ENCODE measurements at regions not wholly inside any gene's neighbourhood (a gene's known extent, or its start where the extent isn't known, plus 50 kb on each side); places are given as distances from the start of the nearest gene placed in this dataset.

GRCh38 chr7:41633690-41634089 is 69.2 kb downstream of the INHBA start:
- no peak for TF ChIP-seq CTCF (IDR thresholded peaks at IDR 0.05)
- no peak overlapping the region for H3K4me3 ChIP-seq

GRCh38 chr7:41630741-41631140 is 72.1 kb downstream of the INHBA start:
- H3K27me3 ChIP-seq (replicated peaks; ENCODE audit: insufficient read depth) = no peaks in the 10 kb centered on the region
- H3K4me3 ChIP-seq = no peak overlapping the region
- no peaks in the 10 kb centered on the region for H3K4me1 ChIP-seq (ENCODE audit: control insufficient read depth in 1 of 2, low read depth in 2 of 2)
- no peaks in the 10 kb centered on the region for H3K36me3 ChIP-seq
- no peaks in the 10 kb centered on the region for H3K9me3 ChIP-seq
- no peak overlapping the region for H3K27ac ChIP-seq
- TF ChIP-seq CTCF (IDR thresholded peaks at IDR 0.05) = no peak
- no peak for DNase-seq (ENCODE audit: low spot score)
- no peak for ATAC-seq (ENCODE audit: insufficient number of reproducible peaks, low FRiP score, low read depth)

More at GRCh38 chr7:41633690-41634089, 69.2 kb downstream of the INHBA start:
- Histone ChIP-seq H3K27me3 (replicated peaks; ENCODE audit: insufficient read depth) (no peaks in the 10 kb centered on the region), H3K4me1 (ENCODE audit: control insufficient read depth in 1 of 2, low read depth in 2 of 2) (no peaks in the 10 kb centered on the region), H3K36me3 (no peaks in the 10 kb centered on the region), H3K9me3 (no peaks in the 10 kb centered on the region), H3K27ac (no peak overlapping the region)
- ATAC-seq (ENCODE audit: insufficient number of reproducible peaks, low FRiP score, low read depth) = no peak
- no peak for DNase-seq (ENCODE audit: low spot score)

GRCh38 chr7:41629711-41630111 is 73.2 kb downstream of the INHBA start:
- ATAC-seq (ENCODE audit: insufficient number of reproducible peaks, low FRiP score, low read depth) (no peak), DNase-seq (ENCODE audit: low spot score) (no peak)
- Histone ChIP-seq H3K27me3 (replicated peaks; ENCODE audit: insufficient read depth) (no peaks in the 10 kb centered on the region), H3K27ac (no peak overlapping the region), H3K9me3 (no peaks in the 10 kb centered on the region), H3K4me3 (no peak overlapping the region), H3K36me3 (no peaks in the 10 kb centered on the region), H3K4me1 (ENCODE audit: control insufficient read depth in 1 of 2, low read depth in 2 of 2) (no peaks in the 10 kb centered on the region)
- no peak for TF ChIP-seq CTCF (IDR thresholded peaks at IDR 0.05)

- no peaks in the 10 kb centered on the region for H3K4me1 ChIP-seq (ENCODE audit: control insufficient read depth in 1 of 2, low read depth in 2 of 2)
- H3K9me3 ChIP-seq = no peaks in the 10 kb centered on the region
- H3K36me3 ChIP-seq = no peaks in the 10 kb centered on the region
- H3K4me3 ChIP-seq = no peak overlapping the region
- no peak for TF ChIP-seq CTCF (IDR thresholded peaks at IDR 0.05)
- H3K27me3 ChIP-seq (replicated peaks; ENCODE audit: insufficient read depth) = no peaks in the 10 kb centered on the region
- H3K27ac ChIP-seq = no peak overlapping the region
- no peak for DNase-seq (ENCODE audit: low spot score)
- no peak for ATAC-seq (ENCODE audit: insufficient number of reproducible peaks, low FRiP score, low read depth)
Measured at GRCh38 chr7:41628901-41629300, 74.0 kb downstream of the INHBA start.

GRCh38 chr7:41627645-41628298 is 75.1 kb downstream of the INHBA start:
- Histone ChIP-seq H3K36me3 (no peaks in the 10 kb centered on the region), H3K9me3 (no peaks in the 10 kb centered on the region), H3K4me1 (ENCODE audit: control insufficient read depth in 1 of 2, low read depth in 2 of 2) (no peaks in the 10 kb centered on the region), H3K4me3 (no peak overlapping the region), H3K27me3 (replicated peaks; ENCODE audit: insufficient read depth) (no peaks in the 10 kb centered on the region), H3K27ac (no peak overlapping the region)
- no peak for TF ChIP-seq CTCF (IDR thresholded peaks at IDR 0.05)
- DNase-seq (ENCODE audit: low spot score) = no peak
- no peak for ATAC-seq (ENCODE audit: insufficient number of reproducible peaks, low FRiP score, low read depth)
